Bronchial epithelial cell (primary cell): ENCODE measurements at regions not wholly inside any gene's neighbourhood (a gene's known extent, or its start where the extent isn't known, plus 50 kb on each side); places are given as distances from the start of the nearest gene placed in this dataset.
"Not testable (repeated sequence)": the region's sequence is repeated elsewhere in the genome, so short reads cannot be mapped to it uniquely, and the experiment has no call there.

ENCODE experiments used
- DNase-seq: peaks from one replicate; pipeline ENCODE4 v3.0.0-alpha.2; 2010; ENCODE audit warnings: low read depth
- FAIRE-seq: peaks from 2 replicates; lab custom pipeline; 2011; peaks lifted over from hg19 to GRCh38; lab: Jason Lieb, UNC
- H3K27me3 ChIP-seq: 2 replicates; pipeline ENCODE4 v1.5.1; 2011; ENCODE audit warnings: low read length; ENCODE audit not compliant: control insufficient read depth, insufficient read depth
- H3K36me3 ChIP-seq: 2 replicates; pipeline ENCODE4 v1.5.1; 2011; ENCODE audit warnings: low read length; ENCODE audit not compliant: control insufficient read depth, insufficient read depth
- H3K4me3 ChIP-seq: 2 replicates; pipeline ENCODE4 v1.5.1; 2011; ENCODE audit warnings: mild to moderate bottlenecking, low read depth, low read length, control low read depth
- CTCF ChIP-seq: IDR thresholded peaks from 2 replicates; pipeline ENCODE4 v1.5.1; 2011; ENCODE audit warnings: mild to moderate bottlenecking, moderate library complexity, low read length, control low read depth, inconsistent platforms; ENCODE audit not compliant: insufficient read depth, severe bottlenecking

- no peak for TF ChIP-seq CTCF
- DNase-seq, result peak; percentile 77
- H3K27me3 ChIP-seq, result no peaks in the 10 kb centered on the region
- no peaks in the 10 kb centered on the region for H3K36me3 ChIP-seq
- no peak overlapping the region for H3K4me3 ChIP-seq
- FAIRE-seq, result no peak
These were observed 119.4 kb downstream of the KCNJ2 start for GRCh38 chr17:70288540-70289290.

GRCh38 chr17:70290770-70291169 lies 121.4 kb downstream of the KCNJ2 start:
- TF ChIP-seq CTCF, result no peak
- Histone ChIP-seq H3K4me3 (no peak overlapping the region), H3K27me3 (no peaks in the 10 kb centered on the region), H3K36me3 (no peaks in the 10 kb centered on the region)
- no peak for FAIRE-seq
- DNase-seq, result no peak

- DNase-seq (no peak), FAIRE-seq (no peak)
- no peak overlapping the region for H3K4me3 ChIP-seq
- no peaks in the 10 kb centered on the region for H3K36me3 ChIP-seq
- TF ChIP-seq CTCF, result no peak
- no peaks in the 10 kb centered on the region for H3K27me3 ChIP-seq
These were observed 123.0 kb downstream of the KCNJ2 start for GRCh38 chr17:70292366-70292765.

GRCh38 chr17:70293564-70294310 lies 124.4 kb downstream of the KCNJ2 start:
- H3K36me3 ChIP-seq, H3K4me3 ChIP-seq, H3K27me3 ChIP-seq, DNase-seq, FAIRE-seq: not testable (repeated sequence)

GRCh38 chr17:70295329-70295728 lies 126.0 kb downstream of the KCNJ2 start:
- Histone ChIP-seq H3K27me3 (no peaks in the 10 kb centered on the region), H3K36me3 (no peaks in the 10 kb centered on the region), H3K4me3 (no peak overlapping the region)
- DNase-seq (no peak), FAIRE-seq (no peak)
- TF ChIP-seq CTCF, result no peak

- no peaks in the 10 kb centered on the region for H3K27me3 ChIP-seq
- no peak for TF ChIP-seq CTCF
- DNase-seq (no peak), FAIRE-seq (no peak)
- no peak overlapping the region for H3K4me3 ChIP-seq
- H3K36me3 ChIP-seq, result no peaks in the 10 kb centered on the region
These were observed 126.4 kb downstream of the KCNJ2 start for GRCh38 chr17:70295731-70296130.
